IMR-90 (cell line): ENCODE measurements at regions not wholly inside any gene's neighbourhood (a gene's known extent, or its start where the extent isn't known, plus 50 kb on each side); places are given as distances from the start of the nearest gene placed in this dataset.

Experiments used
- ATAC-seq: fragments of 200-7000 bp; cut with Tn5 transposase; 2 replicates; pipeline ENCODE4 v1.9.1; 2020; ENCODE audit warnings: low read depth, mild to moderate bottlenecking, moderate library complexity
- BruUV-seq: library from RNA; stranded (reverse); fragments of 400-500 nt; replicated peaks from 2 replicates; lab custom pipeline; 2021; lab: Mats Ljungman, UMichigan
- CTCF ChIA-PET: fragments of 300-600 bp; formaldehyde crosslinking; extraction: SDS; loops from one replicate; lab custom pipeline; 2021; ENCODE audit warnings: antibody characterized with exemption; lab: Yijun Ruan, JAX
- POLR2A ChIA-PET: fragments of 300-600 bp; sonication (Branson Sonifier 250); formaldehyde crosslinking; loops from one replicate; lab custom pipeline; 2022; ENCODE audit warnings: antibody characterized with exemption; ENCODE audit not compliant: unreplicated experiment; lab: Charles Lee
- DNase-seq: peaks from one replicate; pipeline ENCODE4 v3.0.0; 2013
- H2AFZ ChIP-seq: replicated peaks from 2 replicates; pipeline ENCODE3; 2013; ENCODE audit warnings: low read length, mild to moderate bottlenecking; ENCODE audit not compliant: poor library complexity
- H2AK5ac ChIP-seq: 2 replicates; pipeline ENCODE4 v1.6.1; 2013; ENCODE audit warnings: low read depth, low read length, inconsistent platforms
- H2AK9ac ChIP-seq: replicated peaks from 2 replicates; pipeline ENCODE3; 2013; ENCODE audit warnings: mild to moderate bottlenecking, low read depth, low read length, moderate library complexity; ENCODE audit not compliant: poor library complexity
- H2BK120ac ChIP-seq: 2 replicates; pipeline ENCODE4 v1.6.1; 2013; ENCODE audit warnings: low read depth, low read length, inconsistent platforms
- H2BK15ac ChIP-seq: 3 replicates; pipeline ENCODE4 v1.6.1; 2013; ENCODE audit warnings: low read depth, low read length, inconsistent platforms
- H2BK20ac ChIP-seq: 2 replicates; pipeline ENCODE4 v1.6.1; 2013; ENCODE audit warnings: low read depth, mild to moderate bottlenecking, inconsistent platforms, low read length, moderate library complexity
- H2BK5ac ChIP-seq: 2 replicates; pipeline ENCODE4 v1.6.1; 2013; ENCODE audit warnings: mild to moderate bottlenecking, low read depth, low read length, inconsistent platforms; ENCODE audit not compliant: poor library complexity, severe bottlenecking
- H3K14ac ChIP-seq: replicated peaks from 2 replicates; pipeline ENCODE4 v1.6.1; 2013; ENCODE audit warnings: low read depth, low read length, inconsistent platforms
- H3K18ac ChIP-seq: 2 replicates; pipeline ENCODE4 v1.6.1; 2013; ENCODE audit warnings: low read depth, low read length, control low read depth
- H3K23ac ChIP-seq: 2 replicates; pipeline ENCODE4 v1.6.1; 2013; ENCODE audit warnings: low read depth, low read length, inconsistent platforms
- H3K27ac ChIP-seq: 2 replicates; pipeline ENCODE4 v1.5.1; 2013; ENCODE audit warnings: mild to moderate bottlenecking, control low read depth, low read length; ENCODE audit not compliant: insufficient read depth
- H3K27me3 ChIP-seq: 2 replicates; pipeline ENCODE4 v1.6.1; 2013; ENCODE audit warnings: low read length; ENCODE audit not compliant: control insufficient read depth, insufficient read depth
- H3K36me3 ChIP-seq: 2 replicates; pipeline ENCODE4 v1.6.1; 2013; ENCODE audit warnings: low read length, mixed read lengths; ENCODE audit not compliant: control insufficient read depth, insufficient read depth
- H3K4ac ChIP-seq: 2 replicates; pipeline ENCODE4 v1.6.1; 2013; ENCODE audit warnings: low read depth, low read length, inconsistent platforms
- H3K4me1 ChIP-seq: 2 replicates; pipeline ENCODE4 v1.6.1; 2013; ENCODE audit warnings: low read length, mixed read lengths; ENCODE audit not compliant: control insufficient read depth, insufficient read depth
- H3K4me2 ChIP-seq: 2 replicates; pipeline ENCODE4 v1.6.1; 2013; ENCODE audit warnings: low read depth, mild to moderate bottlenecking, control low read depth, low read length, moderate library complexity
- H3K4me3 ChIP-seq: 2 replicates; pipeline ENCODE4 v1.5.1; 2013; ENCODE audit warnings: low read depth, mild to moderate bottlenecking, control low read depth, low read length, moderate library complexity; ENCODE audit not compliant: insufficient read depth
- H3K56ac ChIP-seq: 2 replicates; pipeline ENCODE4 v1.6.1; 2013; ENCODE audit warnings: low read length, inconsistent platforms; ENCODE audit not compliant: insufficient read depth; ENCODE audit errors: extremely low read depth
- H3K79me1 ChIP-seq, 2 experiments: 2 replicates each; pipeline ENCODE4 v1.6.1; 2013; ENCODE audit warnings: low read length in 2 of 2, inconsistent platforms in 1 of 2, low read depth in 1 of 2
- H3K9ac ChIP-seq: 2 replicates; pipeline ENCODE4 v1.6.1; 2013; ENCODE audit warnings: low read depth, low read length, control low read depth
- H3K9me1 ChIP-seq: 2 replicates; pipeline ENCODE4 v1.6.1; 2013; ENCODE audit warnings: low read length, inconsistent platforms; ENCODE audit not compliant: insufficient read depth
- H3K9me3 ChIP-seq: 2 replicates; pipeline ENCODE4 v1.6.1; 2013; ENCODE audit warnings: low read length; ENCODE audit not compliant: control insufficient read depth, insufficient read depth
- H4K20me1 ChIP-seq: 2 replicates; pipeline ENCODE4 v1.6.1; 2013; ENCODE audit warnings: low read length, inconsistent platforms; ENCODE audit not compliant: insufficient read depth
- H4K5ac ChIP-seq: 2 replicates; pipeline ENCODE4 v1.6.1; 2013; ENCODE audit warnings: mild to moderate bottlenecking, low read depth, low read length, control low read depth
- H4K8ac ChIP-seq, 2 experiments: 2 replicates each; pipeline ENCODE4 v1.6.1; 2013; ENCODE audit warnings: low read depth in 2 of 2, low read length in 2 of 2, control low read depth in 1 of 2, inconsistent platforms in 1 of 2
- H4K91ac ChIP-seq: 2 replicates; pipeline ENCODE4 v1.6.1; 2013; ENCODE audit warnings: low read depth, low read length, inconsistent platforms; ENCODE audit not compliant: insufficient read depth
- ELK1 ChIP-seq: fragments of 150-350 bp; IDR thresholded peaks from 2 replicates; pipeline ENCODE4 v1.6.1; 2016; ENCODE audit warnings: low read depth, mild to moderate bottlenecking, low read length, moderate library complexity, borderline replicate concordance
- MAFK ChIP-seq: IDR thresholded peaks from 2 replicates; pipeline ENCODE4 v1.6.1; 2012; ENCODE audit warnings: low read depth, low read length, improper control_type of control experiment
- WGBS, 2 experiments: methylation state at CpG; one replicate each; pipeline versions ENCODE4 v1.1.5 to v1.1.7; 2013; ENCODE audit warnings: missing lambda C conversion rate in 2 of 2; ENCODE audit not compliant: insufficient read length in 1 of 2; ENCODE audit errors: extremely low coverage in 2 of 2; 5-methylcytosine and 5-hydroxymethylcytosine counted together
- dilution Hi-C: fragments of 300-500 bp; cut with HindIII; formaldehyde crosslinking; loops from one replicate; pipeline ENCODE4 v1.14.3; 2018; ENCODE audit warnings: low sequenced_read_pairs; ENCODE audit not compliant: unreplicated experiment
- in situ Hi-C: fragments of 300-500 bp; cut with MboI; formaldehyde crosslinking; loops from 3 replicates; pipeline ENCODE4 v1.14.3; 2019; ENCODE audit warnings: low sequenced_read_pairs, inconsistent platforms, mixed read lengths
- intact Hi-C: fragments of 100-400 bp; cut with micrococcal nuclease; formaldehyde crosslinking; loops from 2 replicates; pipeline ENCODE4 v1.10.0; 2022

- dilution Hi-C loops (no loop called here), in situ Hi-C loops (no loop called here), intact Hi-C loops (no loop called here)
- no peaks in the 10 kb centered on the region for H3K27me3 ChIP-seq
- no peaks in the 10 kb centered on the region for H3K9me3 ChIP-seq
- no peak overlapping the region for H3K4ac ChIP-seq
- DNase-seq (no peak), ATAC-seq (no peak)
- H2BK15ac ChIP-seq = no peak overlapping the region
- CTCF ChIA-PET = interaction anchor here (0.7 kb wide), 1 partner anchor 63 kb away, joined by 3 read pairs; no protein-coding TSS in a partner anchor
- no peak overlapping the region for H2AFZ ChIP-seq
- peak overlapping the region; percentile 30 for H2BK5ac ChIP-seq
- BruUV-seq = no TSS peak
- no peak overlapping the region for H3K18ac ChIP-seq
- no peaks in the 10 kb centered on the region for H4K20me1 ChIP-seq
- POLR2A ChIA-PET = no interaction called here
- no peak overlapping the region for H4K91ac ChIP-seq
- H2AK5ac ChIP-seq = no peak overlapping the region
- H3K9ac ChIP-seq = no peak overlapping the region
- no peak overlapping the region for H2BK20ac ChIP-seq
- H3K14ac ChIP-seq = no peak overlapping the region
- no peak overlapping the region for H2AK9ac ChIP-seq
- no peaks in the 10 kb centered on the region for H3K79me1 ChIP-seq
- H3K27ac ChIP-seq = no peak overlapping the region
- no peak overlapping the region for H3K4me2 ChIP-seq
- WGBS, 2 experiments = no CpG with 5 or more reads among the region's 1 CpG
- TF ChIP-seq MAFK (peak; percentile 96), ELK1 (no peak)
- no peaks in the 10 kb centered on the region for H3K9me1 ChIP-seq
- H3K23ac ChIP-seq = no peak overlapping the region
- H3K36me3 ChIP-seq = no peaks in the 10 kb centered on the region
- no peak overlapping the region for H4K5ac ChIP-seq
- H3K4me3 ChIP-seq = no peak overlapping the region
- H3K56ac ChIP-seq = no peak overlapping the region
- no peak overlapping the region for H2BK120ac ChIP-seq
- no peaks in the 10 kb centered on the region for H3K4me1 ChIP-seq
- H4K8ac ChIP-seq = no peak overlapping the region
Observed at GRCh38 chr3:110901536-110901935, 170.1 kb upstream of the NECTIN3 start.
